Fibroblast of lung (primary cell): ENCODE measurements at regions not wholly inside any gene's neighbourhood (a gene's known extent, or its start where the extent isn't known, plus 50 kb on each side); places are given as distances from the start of the nearest gene placed in this dataset.

Source experiments
- CTCF ChIP-seq, 2 donors: IDR thresholded peaks in 1 of 2; conservative IDR thresholded peaks in 1 of 2; 1 replicate in 1 of 2; 2 replicates in 1 of 2; pipeline ENCODE4 v1.5.1; 2011 to 2012; ENCODE audit warnings: low read length in 2 of 2, control low read depth in 1 of 2, inconsistent platforms in 1 of 2, low read depth in 1 of 2, mild to moderate bottlenecking in 1 of 2
- EZH2 ChIP-seq: IDR thresholded peaks from 2 replicates; pipeline ENCODE4 v1.5.1; 2012; ENCODE audit warnings: low read length, control low read depth, mild to moderate bottlenecking; ENCODE audit errors: missing control alignments

GRCh38 chr6:7034055-7034454 lies 73.7 kb upstream of the RREB1 start:
- TF ChIP-seq CTCF (conservative IDR thresholded peaks at IDR 0.05 in 1 of 2, IDR thresholded peaks at IDR 0.05 in 1 of 2; ENCODE audit: low read depth in 1 of 2, low read length in 2 of 2), result no peak
- TF ChIP-seq EZH2, result no peak
